Sigmoid colon (tissue), 4 donors: ENCODE measurements at regions not wholly inside any gene's neighbourhood (a gene's known extent, or its start where the extent isn't known, plus 50 kb on each side); places are given as distances from the start of the nearest gene placed in this dataset.

Experiments used
- CTCF ChIP-seq, 4 experiments: fragments of 450-650 bp in 3 of 4; fragments of 200-600 bp in 1 of 4; IDR thresholded peaks; one replicate each; pipeline ENCODE4 v1.5.1; 2016 to 2019; ENCODE audit warnings: antibody characterized with exemption in 4 of 4, mild to moderate bottlenecking in 3 of 4, moderate library complexity in 2 of 4
- EP300 ChIP-seq, 4 donors: sonication (generic); formaldehyde crosslinking; IDR thresholded peaks; one replicate each; pipeline ENCODE4 v1.6.1; 2017; ENCODE audit warnings: antibody characterized with exemption in 4 of 4
- POLR2A ChIP-seq, 2 donors: fragments of 450-650 bp; IDR thresholded peaks; one replicate each; pipeline ENCODE4 v1.6.1; 2016; ENCODE audit warnings: antibody characterized with exemption in 2 of 2, mild to moderate bottlenecking in 2 of 2, moderate library complexity in 2 of 2

- TF ChIP-seq CTCF (IDR thresholded peaks at IDR 0.05): no peak
- TF ChIP-seq POLR2A (IDR thresholded peaks at IDR 0.05): no peak
- TF ChIP-seq EP300 (IDR thresholded peaks at IDR 0.05): no peak
Measured at GRCh38 chr5:179406031-179406961, 61.0 kb upstream of the ADAMTS2 start.
